Smooth muscle cell (in vitro differentiated cells): ENCODE measurements at regions not wholly inside any gene's neighbourhood (a gene's known extent, or its start where the extent isn't known, plus 50 kb on each side); places are given as distances from the start of the nearest gene placed in this dataset.
A peak's percentile ranks its signal among the peaks of the same experiment; 100 is the strongest.

Experiments
- DNase-seq: peaks from one replicate; lab custom pipeline; 2025; ENCODE audit not compliant: unreplicated experiment; lab: John Stamatoyannopoulos, UW
- H2AFZ ChIP-seq: fragments of 200-600 bp; sonication (generic); 2 replicates; pipeline ENCODE4 v1.6.0; 2016; ENCODE audit warnings: antibody characterized with exemption, low read depth, mild to moderate bottlenecking
- H3F3A ChIP-seq: fragments of 200-600 bp; sonication (generic); 2 replicates; pipeline ENCODE4 v1.6.0; 2017; ENCODE audit warnings: antibody characterized with exemption, low read depth
- H3K27ac ChIP-seq: fragments of 200-600 bp; sonication (generic); 2 replicates; pipeline ENCODE4 v1.5.1; 2016; ENCODE audit warnings: low read depth, mild to moderate bottlenecking
- H3K27me3 ChIP-seq: fragments of 200-600 bp; sonication (generic); 2 replicates; pipeline ENCODE4 v1.6.1; 2016; ENCODE audit warnings: low read depth, mild to moderate bottlenecking
- H3K36me3 ChIP-seq: fragments of 200-600 bp; sonication (generic); 2 replicates; pipeline ENCODE4 v1.5.1; 2016; ENCODE audit warnings: low read depth
- H3K4me1 ChIP-seq: fragments of 200-600 bp; sonication (generic); 2 replicates; pipeline ENCODE4 v1.5.1; 2016; ENCODE audit warnings: low read depth
- H3K4me2 ChIP-seq: fragments of 200-600 bp; sonication (generic); 2 replicates; pipeline ENCODE4 v1.6.0; 2016; ENCODE audit warnings: mild to moderate bottlenecking
- H3K4me3 ChIP-seq: fragments of 200-600 bp; sonication (generic); 2 replicates; pipeline ENCODE4 v1.5.1; 2016; ENCODE audit warnings: mild to moderate bottlenecking
- H3K79me2 ChIP-seq: fragments of 200-600 bp; sonication (generic); 2 replicates; pipeline ENCODE4 v1.6.0; 2016; ENCODE audit warnings: low read depth, mild to moderate bottlenecking
- H3K9ac ChIP-seq: fragments of 200-600 bp; sonication (generic); 2 replicates; pipeline ENCODE4 v1.6.0; 2016; ENCODE audit warnings: low read depth
- H3K9me3 ChIP-seq: fragments of 200-600 bp; sonication (generic); replicated peaks from 2 replicates; pipeline ENCODE4 v1.5.1; 2016; ENCODE audit warnings: low read depth
- H4K20me1 ChIP-seq: fragments of 200-600 bp; sonication (generic); 2 replicates; pipeline ENCODE4 v1.6.0; 2016; ENCODE audit warnings: low read depth
- WGBS: methylation state at CpG from one replicate; pipeline ENCODE4 v1.1.7; 2016; ENCODE audit warnings: low lambda C conversion rate; 5-methylcytosine and 5-hydroxymethylcytosine counted together
- TF ChIP-seq, protein P1 (sequence below): fragments of 200-600 bp; sonication (generic); IDR thresholded peaks from 2 replicates; pipeline ENCODE4 v1.5.1; 2017; ENCODE audit warnings: borderline replicate concordance, mild to moderate bottlenecking, antibody characterized with exemption; ENCODE audit not compliant: insufficient read depth, poor library complexity, severe bottlenecking

DNA sequence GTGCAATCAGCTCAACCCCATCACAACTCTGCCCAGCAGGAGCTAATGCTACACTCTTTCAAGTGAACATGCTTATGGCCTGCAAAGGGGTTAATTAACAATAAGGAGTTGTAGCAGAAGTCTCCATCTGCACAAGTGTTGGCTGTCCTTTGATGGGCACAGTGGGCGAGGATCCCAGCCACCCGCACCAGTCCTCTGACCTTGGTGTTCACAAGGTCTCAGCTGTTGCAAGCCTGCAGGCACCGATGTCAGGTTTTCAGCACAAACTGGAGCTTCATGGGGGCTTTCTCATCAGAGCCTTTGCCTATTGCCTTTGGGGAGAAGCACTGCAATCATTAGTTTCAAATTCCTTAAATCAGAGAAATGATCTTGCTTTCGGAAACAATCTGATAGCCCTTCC lies 60.9 kb upstream of the TMEM178A start:
- no peaks in the 10 kb centered on the region for H3K27me3 ChIP-seq
- H3K79me2 ChIP-seq: no peaks in the 10 kb centered on the region
- H3K9me3 ChIP-seq: no peaks in the 10 kb centered on the region
- H3K27ac ChIP-seq: no peak overlapping the region
- H3K36me3 ChIP-seq: no peaks in the 10 kb centered on the region
- no peak overlapping the region for H2AFZ ChIP-seq
- 98% methylated on average over 4 of the region's 4 CpGs for WGBS
- no peak overlapping the region for H3K4me2 ChIP-seq
- no peak overlapping the region for H3K4me3 ChIP-seq
- no peak for DNase-seq
- no peaks in the 10 kb centered on the region for H4K20me1 ChIP-seq
- peaks cover 15% of the 10 kb centered on the region for H3K4me1 ChIP-seq
- no peaks in the 10 kb centered on the region for H3F3A ChIP-seq
- TF ChIP-seq, protein P1, sequence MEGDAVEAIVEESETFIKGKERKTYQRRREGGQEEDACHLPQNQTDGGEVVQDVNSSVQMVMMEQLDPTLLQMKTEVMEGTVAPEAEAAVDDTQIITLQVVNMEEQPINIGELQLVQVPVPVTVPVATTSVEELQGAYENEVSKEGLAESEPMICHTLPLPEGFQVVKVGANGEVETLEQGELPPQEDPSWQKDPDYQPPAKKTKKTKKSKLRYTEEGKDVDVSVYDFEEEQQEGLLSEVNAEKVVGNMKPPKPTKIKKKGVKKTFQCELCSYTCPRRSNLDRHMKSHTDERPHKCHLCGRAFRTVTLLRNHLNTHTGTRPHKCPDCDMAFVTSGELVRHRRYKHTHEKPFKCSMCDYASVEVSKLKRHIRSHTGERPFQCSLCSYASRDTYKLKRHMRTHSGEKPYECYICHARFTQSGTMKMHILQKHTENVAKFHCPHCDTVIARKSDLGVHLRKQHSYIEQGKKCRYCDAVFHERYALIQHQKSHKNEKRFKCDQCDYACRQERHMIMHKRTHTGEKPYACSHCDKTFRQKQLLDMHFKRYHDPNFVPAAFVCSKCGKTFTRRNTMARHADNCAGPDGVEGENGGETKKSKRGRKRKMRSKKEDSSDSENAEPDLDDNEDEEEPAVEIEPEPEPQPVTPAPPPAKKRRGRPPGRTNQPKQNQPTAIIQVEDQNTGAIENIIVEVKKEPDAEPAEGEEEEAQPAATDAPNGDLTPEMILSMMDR: no peak
- no peak overlapping the region for H3K9ac ChIP-seq

- no peaks in the 10 kb centered on the region for H4K20me1 ChIP-seq
- 46% methylated on average over 4 of the region's 4 CpGs for WGBS
- peaks cover 15% of the 10 kb centered on the region for H3K4me1 ChIP-seq
- TF ChIP-seq, protein P1: no peak
- no peak overlapping the region for H3K4me3 ChIP-seq
- no peak overlapping the region for H3K4me2 ChIP-seq
- H3K9ac ChIP-seq: no peak overlapping the region
- H3K27ac ChIP-seq: no peak overlapping the region
- DNase-seq: no peak
- no peaks in the 10 kb centered on the region for H3F3A ChIP-seq
- no peaks in the 10 kb centered on the region for H3K27me3 ChIP-seq
- no peaks in the 10 kb centered on the region for H3K36me3 ChIP-seq
- H3K79me2 ChIP-seq: no peaks in the 10 kb centered on the region
- H3K9me3 ChIP-seq: no peaks in the 10 kb centered on the region
- H2AFZ ChIP-seq: no peak overlapping the region
Observed at GRCh38 chr2:39606585-39606984, 59.1 kb upstream of the TMEM178A start.

GRCh38 chr2:39607538-39608262 lies 58.0 kb upstream of the TMEM178A start:
- Histone ChIP-seq H3K9me3 (no peaks in the 10 kb centered on the region), H3K27me3 (no peaks in the 10 kb centered on the region), H3K4me3 (no peak overlapping the region), H3K79me2 (no peaks in the 10 kb centered on the region), H3K4me1 (peaks cover 15% of the 10 kb centered on the region), H4K20me1 (no peaks in the 10 kb centered on the region), H3K9ac (no peak overlapping the region), H3F3A (no peaks in the 10 kb centered on the region), H3K36me3 (no peaks in the 10 kb centered on the region), H3K27ac (no peak overlapping the region), H3K4me2 (peak overlapping the region; percentile 21), H2AFZ (no peak overlapping the region)
- no peak for DNase-seq
- 85% methylated on average over 4 of the region's 4 CpGs for WGBS
- TF ChIP-seq, protein P1: no peak

GRCh38 chr2:39608263-39608575 lies 57.5 kb upstream of the TMEM178A start:
- Histone ChIP-seq H3K4me3 (no peak overlapping the region), H3K4me2 (peak overlapping the region; percentile 21), H3K9ac (no peak overlapping the region), H3K27me3 (no peaks in the 10 kb centered on the region), H4K20me1 (no peaks in the 10 kb centered on the region), H3K27ac (peak overlapping the region; percentile 25), H2AFZ (no peak overlapping the region), H3F3A (no peaks in the 10 kb centered on the region), H3K36me3 (no peaks in the 10 kb centered on the region), H3K4me1 (peaks cover 15% of the 10 kb centered on the region), H3K9me3 (no peaks in the 10 kb centered on the region), H3K79me2 (no peaks in the 10 kb centered on the region)
- DNase-seq: no peak
- 88% methylated on average over 4 of the region's 4 CpGs for WGBS
- TF ChIP-seq, protein P1: no peak
